B cell (primary cell): ENCODE measurements at regions not wholly inside any gene's neighbourhood (a gene's known extent, or its start where the extent isn't known, plus 50 kb on each side); places are given as distances from the start of the nearest gene placed in this dataset.

Source experiments
- ATAC-seq: fragments of 200-7000 bp; cut with Tn5 transposase; one replicate; pipeline ENCODE4 v1.10.0; 2021; ENCODE audit warnings: low read depth, mild to moderate bottlenecking, moderate number of reproducible peaks, moderate library complexity
- CTCF ChIA-PET: fragments of 350-600 bp; sonication (Branson Sonifier 250); formaldehyde crosslinking; loops from one replicate; lab custom pipeline; 2021; ENCODE audit warnings: antibody characterized with exemption, inconsistent platforms; lab: Charles Lee
- POLR2A ChIA-PET: fragments of 350-600 bp; sonication (Branson Sonifier 250); formaldehyde crosslinking; loops from one replicate; lab custom pipeline; 2021; ENCODE audit warnings: antibody characterized with exemption; lab: Charles Lee
- DNase-seq: peaks from one replicate; pipeline ENCODE4 v3.0.0; 2013
- H2AFZ ChIP-seq: 2 replicates; pipeline ENCODE4 v1.6.1; 2012; ENCODE audit warnings: mild to moderate bottlenecking, low read depth, low read length; ENCODE audit not compliant: insufficient read depth, poor library complexity, severe bottlenecking
- H3K27ac ChIP-seq, 2 donors: 1 replicate in 1 of 2; 2 replicates in 1 of 2; pipeline ENCODE4 v1.5.1; 2012 to 2013; ENCODE audit warnings: low read length in 2 of 2, mild to moderate bottlenecking in 2 of 2, moderate library complexity in 1 of 2
- H3K27me3 ChIP-seq, 4 experiments: fragments of 200-600 bp in 1 of 4; sonication (generic) in 1 of 4; replicated peaks in 1 of 4; 1 replicate in 2 of 4; 2 replicates in 2 of 4; pipeline versions ENCODE4 v1.6.1 to v1.7.0; 2013 to 2016; ENCODE audit warnings: low read length in 3 of 4, mild to moderate bottlenecking in 2 of 4, mixed read lengths in 1 of 4, moderate library complexity in 1 of 4; ENCODE audit not compliant: insufficient read depth in 4 of 4, control insufficient read depth in 3 of 4; ENCODE audit errors: control extremely low read depth in 1 of 4
- H3K36me3 ChIP-seq, 2 experiments: replicated peaks in 1 of 2; 1 replicate in 1 of 2; 2 replicates in 1 of 2; pipeline versions ENCODE4 v1.6.1 to v1.7.1; 2013; ENCODE audit warnings: low read length in 1 of 2; ENCODE audit not compliant: insufficient read depth in 2 of 2, control insufficient read depth in 1 of 2; ENCODE audit errors: control extremely low read depth in 1 of 2, extremely low read depth in 1 of 2
- H3K4me1 ChIP-seq, 2 donors: fragments of 200-600 bp in 1 of 2; sonication (generic) in 1 of 2; 1 replicate in 1 of 2; 2 replicates in 1 of 2; pipeline versions ENCODE4 v1.5.1 to v1.6.1; 2013 to 2017; ENCODE audit warnings: low read length in 2 of 2; ENCODE audit not compliant: control insufficient read depth in 2 of 2, insufficient read depth in 2 of 2
- H3K4me2 ChIP-seq: replicated peaks from 2 replicates; pipeline ENCODE3; 2012; ENCODE audit warnings: mild to moderate bottlenecking, low read depth, low read length; ENCODE audit not compliant: poor library complexity, severe bottlenecking
- H3K4me3 ChIP-seq, 5 experiments: fragments of 200-600 bp in 1 of 5; sonication (generic) in 1 of 5; 1 replicate in 3 of 5; 2 replicates in 2 of 5; pipeline versions ENCODE4 v1.5.1 to v1.7.0; 2011 to 2016; ENCODE audit warnings: low read length in 4 of 5, mild to moderate bottlenecking in 4 of 5, low read depth in 2 of 5, control low read depth in 1 of 5, moderate library complexity in 1 of 5; ENCODE audit not compliant: insufficient read depth in 1 of 5; ENCODE audit errors: control extremely low read depth in 1 of 5, extremely low read depth in 1 of 5
- H3K79me2 ChIP-seq: fragments of 200-600 bp; sonication (generic); one replicate; pipeline ENCODE4 v1.6.0; 2016; ENCODE audit warnings: low read length; ENCODE audit not compliant: control insufficient read depth, insufficient read depth
- H3K9ac ChIP-seq: fragments of 200-600 bp; sonication (generic); 2 replicates; pipeline ENCODE4 v1.6.1; 2017; ENCODE audit warnings: mild to moderate bottlenecking, low read length, moderate library complexity
- H3K9me3 ChIP-seq, 3 donors: one replicate each; pipeline versions ENCODE4 v1.6.1 to v1.7.1; 2013; ENCODE audit warnings: low read length in 2 of 3; ENCODE audit not compliant: control insufficient read depth in 2 of 3, insufficient read depth in 1 of 3; ENCODE audit errors: control extremely low read depth in 1 of 3
- H4K20me1 ChIP-seq: 2 replicates; pipeline ENCODE4 v1.6.0; 2012; ENCODE audit warnings: mild to moderate bottlenecking, low read length; ENCODE audit not compliant: insufficient read depth, control insufficient read depth, poor library complexity, severe bottlenecking
- H3K27ac Mint-ChIP-seq: one replicate; pipeline ENCODE4 v1.8.0; 2021; ENCODE audit warnings: mixed read lengths
- H3K27me3 Mint-ChIP-seq: one replicate; pipeline ENCODE4 v1.8.0; 2021; ENCODE audit warnings: mixed read lengths
- H3K4me1 Mint-ChIP-seq: one replicate; pipeline ENCODE4 v1.8.0; 2021; ENCODE audit warnings: mixed read lengths
- H3K4me3 Mint-ChIP-seq: one replicate; pipeline ENCODE4 v1.8.0; 2021; ENCODE audit warnings: mixed read lengths
- H3K9me3 Mint-ChIP-seq: one replicate; pipeline ENCODE4 v1.8.0; 2022; ENCODE audit warnings: mixed read lengths; ENCODE audit not compliant: insufficient read depth
- CTCF ChIP-seq: fragments of 200-600 bp; IDR thresholded peaks from one replicate; pipeline ENCODE4 v1.8.0; 2022; ENCODE audit warnings: antibody characterized with exemption, mild to moderate bottlenecking
- EZH2 ChIP-seq: IDR thresholded peaks from 2 replicates; pipeline ENCODE4 v1.6.1; 2012; ENCODE audit warnings: borderline replicate concordance, low read depth, mild to moderate bottlenecking, moderate library complexity, low read length; ENCODE audit not compliant: insufficient read depth, poor library complexity, severe bottlenecking
- WGBS: methylation state at CpG from one replicate; pipeline ENCODE4 v1.1.5; 2013; ENCODE audit warnings: missing lambda C conversion rate; ENCODE audit not compliant: insufficient coverage; 5-methylcytosine and 5-hydroxymethylcytosine counted together
- intact Hi-C: fragments of 100-400 bp; cut with micrococcal nuclease; formaldehyde crosslinking; loops from one replicate; pipeline ENCODE4 v1.10.0; 2022

DNA sequence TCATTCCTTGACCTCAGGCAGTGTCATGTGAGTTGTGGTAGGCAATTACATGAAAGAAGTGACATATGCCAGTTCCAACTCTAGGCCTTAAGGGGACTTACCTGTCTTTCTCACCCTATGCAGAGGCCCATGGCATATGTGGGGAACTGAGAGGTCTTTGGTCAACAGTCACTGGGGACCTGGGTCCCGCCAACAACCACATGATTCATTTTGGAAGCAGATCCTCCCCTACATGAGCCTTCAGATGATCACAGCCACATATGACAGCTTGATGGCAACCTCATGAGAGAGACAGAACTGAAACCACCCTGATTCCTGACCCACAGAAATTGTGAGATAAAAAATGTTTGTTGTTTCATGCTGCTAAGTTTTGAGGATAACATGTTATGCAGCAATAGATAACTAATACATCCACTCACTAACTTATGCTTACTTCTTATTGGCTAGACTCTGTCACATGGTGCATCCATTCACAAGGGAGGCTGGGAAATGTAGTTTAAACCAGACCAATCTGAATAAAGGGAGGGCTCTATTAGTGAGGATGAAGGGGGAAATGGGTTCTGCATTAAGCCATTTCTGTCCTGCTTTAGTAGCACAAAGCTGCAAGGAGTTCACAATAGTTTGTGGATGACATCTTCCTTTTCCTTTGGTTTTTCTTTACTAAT is 298.2 kb downstream of the HAPSTR1 start:
- H2AFZ ChIP-seq: no peak overlapping the region
- Mint-ChIP-seq H3K27me3 (no peaks in the 10 kb centered on the region), H3K27ac (no peak overlapping the region), H3K4me3 (no peak overlapping the region), H3K4me1 (no peaks in the 10 kb centered on the region), H3K9me3 (peaks cover 12% of the 10 kb centered on the region)
- H3K4me3 ChIP-seq: no peak overlapping the region
- H3K36me3 ChIP-seq: no peaks in the 10 kb centered on the region
- DNase-seq (no peak), ATAC-seq (no peak)
- no peaks in the 10 kb centered on the region for H3K27me3 ChIP-seq
- H3K4me1 ChIP-seq: no peaks in the 10 kb centered on the region
- no peak overlapping the region for H3K4me2 ChIP-seq
- intact Hi-C loops: no loop called here
- H3K79me2 ChIP-seq: no peaks in the 10 kb centered on the region
- H3K9me3 ChIP-seq: peaks cover 3 to 8% (median 7%) of the 10 kb centered on the region in 3 donors
- CTCF ChIA-PET: no interaction called here
- POLR2A ChIA-PET: no interaction called here
- no peak overlapping the region for H3K27ac ChIP-seq
- no peak overlapping the region for H3K9ac ChIP-seq
- H4K20me1 ChIP-seq: no peaks in the 10 kb centered on the region
- TF ChIP-seq EZH2: no peak
- no peak for TF ChIP-seq CTCF
- 71% methylated on average over 1 of the region's 1 CpG for WGBS

DNA sequence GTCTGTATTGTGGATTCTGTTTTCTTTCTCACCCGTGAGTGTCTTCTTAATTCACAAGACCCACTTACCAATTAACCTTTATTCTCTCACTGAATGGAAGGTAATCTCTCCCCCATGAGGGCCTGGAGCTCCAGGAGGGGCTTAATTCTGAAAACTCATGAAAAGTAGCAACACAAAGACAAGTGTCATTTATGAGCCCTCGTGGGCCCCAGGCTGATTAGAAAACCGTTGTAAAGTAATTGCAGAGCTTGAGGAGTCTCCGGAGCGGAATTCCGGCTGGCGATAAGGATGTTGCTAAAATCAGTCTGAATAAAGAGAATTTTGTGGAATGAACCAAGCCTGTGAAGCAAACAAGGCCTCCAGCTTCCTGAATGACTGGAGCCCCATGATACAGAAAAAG is 301.5 kb downstream of the HAPSTR1 start:
- CTCF ChIA-PET: no interaction called here
- H3K4me3 Mint-ChIP-seq: no peak overlapping the region
- H3K27ac ChIP-seq: no peak overlapping the region

More for the DNA sequence above, 301.5 kb downstream of the HAPSTR1 start:
- peaks cover 0 to 2% (median 2%) of the 10 kb centered on the region in 3 donors for H3K9me3 ChIP-seq
- no peak for DNase-seq
- intact Hi-C loops: no loop called here
- H3K4me1 ChIP-seq: no peaks in the 10 kb centered on the region
- no peak for TF ChIP-seq CTCF
- no peak for TF ChIP-seq EZH2
- whole genome bisulfite sequencing: 39% methylated on average over 2 of the region's 7 CpGs
- Mint-ChIP-seq H3K4me1 (no peaks in the 10 kb centered on the region), H3K27ac (no peak overlapping the region), H3K9me3 (peaks cover 14% of the 10 kb centered on the region), H3K27me3 (peaks cover 4% of the 10 kb centered on the region)
- POLR2A ChIA-PET: no interaction called here
- no peaks in the 10 kb centered on the region for H3K27me3 ChIP-seq
- no peak overlapping the region for H2AFZ ChIP-seq
- H3K4me2 ChIP-seq: no peak overlapping the region
- H3K36me3 ChIP-seq: no peaks in the 10 kb centered on the region
- ATAC-seq: no peak
- H3K79me2 ChIP-seq: no peaks in the 10 kb centered on the region
- no peak overlapping the region for H3K4me3 ChIP-seq
- H3K9ac ChIP-seq: no peak overlapping the region
- no peaks in the 10 kb centered on the region for H4K20me1 ChIP-seq
